Mesendoderm (in vitro differentiated cells): ENCODE measurements at regions not wholly inside any gene's neighbourhood (a gene's known extent, or its start where the extent isn't known, plus 50 kb on each side); places are given as distances from the start of the nearest gene placed in this dataset.

Experiments
- DNase-seq: peaks from one replicate; pipeline ENCODE4 v3.0.0; 2013
- H2AK5ac ChIP-seq: 2 replicates; pipeline ENCODE4 v1.6.1; 2013; ENCODE audit warnings: low read length, inconsistent platforms
- H2BK120ac ChIP-seq: 2 replicates; pipeline ENCODE4 v1.6.1; 2013; ENCODE audit warnings: low read depth, mild to moderate bottlenecking, low read length, moderate library complexity, mixed read lengths
- H2BK15ac ChIP-seq: replicated peaks from 2 replicates; pipeline ENCODE4 v1.6.1; 2013; ENCODE audit warnings: low read depth, mild to moderate bottlenecking, moderate library complexity
- H2BK5ac ChIP-seq: 2 replicates; pipeline ENCODE4 v1.6.1; 2013; ENCODE audit warnings: low read length, inconsistent platforms
- H3K18ac ChIP-seq: 2 replicates; pipeline ENCODE4 v1.6.1; 2013; ENCODE audit warnings: mild to moderate bottlenecking, low read length, mixed read lengths
- H3K23ac ChIP-seq: one replicate; pipeline ENCODE4 v1.6.1; 2013; ENCODE audit warnings: low read length
- H3K27ac ChIP-seq: 2 replicates; pipeline ENCODE4 v1.5.1; 2013; ENCODE audit warnings: low read depth, mild to moderate bottlenecking, inconsistent platforms, low read length, moderate library complexity
- H3K27me3 ChIP-seq: 2 replicates; pipeline ENCODE4 v1.6.1; 2013; ENCODE audit warnings: low read length, control low read depth, mild to moderate bottlenecking, inconsistent platforms; ENCODE audit not compliant: insufficient read depth, poor library complexity
- H3K36me3 ChIP-seq: 2 replicates; pipeline ENCODE4 v1.6.1; 2013; ENCODE audit warnings: low read length, inconsistent platforms; ENCODE audit not compliant: control insufficient read depth, insufficient read depth
- H3K4ac ChIP-seq: one replicate; pipeline ENCODE4 v1.6.1; 2013; ENCODE audit warnings: low read depth, mild to moderate bottlenecking, low read length, moderate library complexity
- H3K4me1 ChIP-seq: 2 replicates; pipeline ENCODE4 v1.6.1; 2013; ENCODE audit warnings: low read depth, low read length, inconsistent platforms; ENCODE audit not compliant: control insufficient read depth
- H3K4me2 ChIP-seq: 2 replicates; pipeline ENCODE4 v1.6.1; 2013; ENCODE audit warnings: low read length
- H3K4me3 ChIP-seq: 2 replicates; pipeline ENCODE4 v1.5.1; 2013; ENCODE audit warnings: mild to moderate bottlenecking, low read length
- H3K56ac ChIP-seq: one replicate; pipeline ENCODE4 v1.6.1; 2013; ENCODE audit warnings: low read length
- H3K79me1 ChIP-seq: 2 replicates; pipeline ENCODE4 v1.6.1; 2013; ENCODE audit warnings: low read length, inconsistent platforms
- H3K79me2 ChIP-seq: 2 replicates; pipeline ENCODE4 v1.6.1; 2013; ENCODE audit warnings: mild to moderate bottlenecking, low read length; ENCODE audit not compliant: control insufficient read depth, insufficient read depth
- H3K9ac ChIP-seq: 2 replicates; pipeline ENCODE4 v1.6.1; 2013; ENCODE audit warnings: low read length, inconsistent platforms
- H4K5ac ChIP-seq: one replicate; pipeline ENCODE4 v1.6.1; 2013; ENCODE audit warnings: low read length
- H4K8ac ChIP-seq: one replicate; pipeline ENCODE4 v1.6.1; 2013; ENCODE audit warnings: low read depth, mild to moderate bottlenecking, control low read depth, low read length, moderate library complexity
- WGBS: extraction: QIAGEN DNeasy Blood & Tissue Kit; methylation state at CpG from one replicate; pipeline ENCODE4 v1.1.7; 2013; ENCODE audit warnings: low lambda C conversion rate, missing lambda C conversion rate; ENCODE audit not compliant: insufficient coverage; ENCODE audit errors: extremely low coverage; 5-methylcytosine and 5-hydroxymethylcytosine counted together

DNA sequence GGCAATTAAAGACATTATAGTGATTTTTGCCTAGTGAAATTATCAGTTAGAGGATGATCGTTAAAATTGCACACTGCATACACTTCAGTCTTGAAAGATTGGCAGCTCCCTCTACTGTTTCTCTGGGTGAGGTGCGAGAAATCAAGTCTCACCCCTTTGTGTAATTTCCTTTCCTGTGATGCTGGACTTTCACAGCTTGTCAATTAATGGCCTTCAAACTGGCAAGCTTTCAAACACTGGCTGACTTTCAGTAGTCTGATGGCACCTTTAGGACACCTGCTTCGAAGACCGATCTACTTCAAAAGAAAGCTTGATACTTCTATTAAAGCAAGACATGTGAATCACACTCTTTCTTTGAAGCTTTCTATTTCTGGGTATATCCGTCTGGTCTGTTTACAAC is 706.7 kb upstream of the PTPRD start:
- Histone ChIP-seq H2AK5ac (no peak overlapping the region), H3K18ac (no peak overlapping the region), H2BK5ac (no peak overlapping the region), H2BK15ac (no peak overlapping the region), H3K27ac (no peak overlapping the region), H4K8ac (no peak overlapping the region), H2BK120ac (no peak overlapping the region), H3K56ac (no peak overlapping the region), H3K36me3 (no peaks in the 10 kb centered on the region), H3K4me2 (no peak overlapping the region), H3K4me1 (no peaks in the 10 kb centered on the region), H3K27me3 (no peaks in the 10 kb centered on the region), H3K23ac (no peak overlapping the region), H3K9ac (no peak overlapping the region), H3K79me1 (no peaks in the 10 kb centered on the region), H3K4me3 (no peak overlapping the region), H4K5ac (no peak overlapping the region), H3K79me2 (no peaks in the 10 kb centered on the region), H3K4ac (no peak overlapping the region)
- DNase-seq = peak; percentile 50
- no CpG with 5 or more reads among the region's 5 CpGs for WGBS

DNA sequence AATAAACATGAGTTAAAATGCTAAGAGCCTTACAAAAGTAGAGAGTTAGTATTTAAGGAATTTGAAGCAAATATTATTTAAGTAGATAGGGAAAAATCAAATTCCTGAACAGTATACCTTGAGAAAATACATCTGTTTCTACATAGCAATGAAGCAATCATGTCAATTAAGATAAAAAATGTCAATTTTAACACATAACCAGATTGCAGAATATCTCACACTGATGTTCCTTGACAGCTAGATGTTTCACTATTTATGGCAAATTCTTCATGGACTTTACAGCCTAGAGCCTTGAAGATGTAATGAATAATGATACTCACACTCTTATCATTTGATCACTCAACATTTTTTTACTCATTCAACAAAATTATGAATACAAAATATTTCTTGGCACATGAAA is 708.2 kb upstream of the PTPRD start:
- no peaks in the 10 kb centered on the region for H3K36me3 ChIP-seq
- H3K4ac ChIP-seq = no peak overlapping the region
- no peak overlapping the region for H3K18ac ChIP-seq
- H2BK5ac ChIP-seq = no peak overlapping the region
- H2AK5ac ChIP-seq = no peak overlapping the region
- no peak overlapping the region for H3K4me3 ChIP-seq
- no peak overlapping the region for H3K27ac ChIP-seq
- no peak overlapping the region for H2BK15ac ChIP-seq
- no peaks in the 10 kb centered on the region for H3K27me3 ChIP-seq
- no peaks in the 10 kb centered on the region for H3K4me1 ChIP-seq
- no peak overlapping the region for H3K9ac ChIP-seq
- H3K23ac ChIP-seq = no peak overlapping the region
- H3K4me2 ChIP-seq = no peak overlapping the region
- H4K8ac ChIP-seq = no peak overlapping the region
- H2BK120ac ChIP-seq = no peak overlapping the region
- DNase-seq = no peak
- no peaks in the 10 kb centered on the region for H3K79me2 ChIP-seq
- H3K79me1 ChIP-seq = no peaks in the 10 kb centered on the region
- no peak overlapping the region for H4K5ac ChIP-seq
- H3K56ac ChIP-seq = no peak overlapping the region

DNA sequence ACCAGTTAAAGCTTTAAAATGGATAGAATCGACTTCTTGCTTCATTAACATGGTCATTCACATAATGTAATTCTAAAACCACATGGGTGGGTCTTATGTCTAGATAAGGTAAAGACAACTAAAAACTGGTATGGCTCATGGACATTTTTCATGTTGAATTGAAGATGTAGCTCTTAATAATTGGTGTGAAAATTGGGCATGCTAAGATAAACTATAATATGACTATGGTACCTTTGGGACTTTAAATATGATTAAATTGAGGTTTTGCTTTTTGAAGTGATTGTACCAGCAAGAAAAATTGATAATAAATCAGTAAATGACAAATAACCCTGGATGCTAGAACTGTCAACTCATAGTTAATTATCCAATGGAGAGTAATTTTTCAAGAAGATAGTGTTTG is 710.7 kb upstream of the PTPRD start:
- Histone ChIP-seq H3K4ac (no peak overlapping the region), H3K79me1 (no peaks in the 10 kb centered on the region), H2BK120ac (no peak overlapping the region), H3K36me3 (no peaks in the 10 kb centered on the region), H3K27me3 (no peaks in the 10 kb centered on the region), H2AK5ac (no peak overlapping the region), H4K5ac (no peak overlapping the region), H3K23ac (no peak overlapping the region), H3K79me2 (no peaks in the 10 kb centered on the region), H3K27ac (no peak overlapping the region), H2BK15ac (no peak overlapping the region), H3K18ac (no peak overlapping the region), H4K8ac (no peak overlapping the region), H2BK5ac (no peak overlapping the region), H3K56ac (no peak overlapping the region), H3K9ac (no peak overlapping the region), H3K4me1 (no peaks in the 10 kb centered on the region), H3K4me2 (no peak overlapping the region), H3K4me3 (no peak overlapping the region)
- DNase-seq = no peak
- WGBS = no CpG with 5 or more reads among the region's 1 CpG

DNA sequence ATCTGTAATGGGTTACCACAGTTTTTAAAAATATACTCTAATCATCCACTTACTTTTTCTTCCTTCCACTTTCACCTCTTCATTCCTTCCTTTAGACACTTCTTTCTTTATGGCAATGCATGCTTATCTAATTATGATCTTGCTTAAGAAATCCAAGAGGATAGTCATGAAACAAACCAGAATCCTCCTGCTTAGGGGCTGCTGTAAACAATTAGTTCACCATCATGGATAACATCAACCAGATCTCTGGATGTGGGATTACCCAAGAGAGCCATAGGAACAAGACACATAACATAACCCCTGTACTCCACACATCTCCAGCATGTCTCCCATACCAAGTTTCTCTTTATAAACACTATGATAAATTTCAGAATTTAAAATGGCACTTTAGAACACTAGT is 713.4 kb upstream of the PTPRD start:
- H2BK5ac ChIP-seq = no peak overlapping the region
- no peaks in the 10 kb centered on the region for H3K36me3 ChIP-seq
- H3K27me3 ChIP-seq = no peaks in the 10 kb centered on the region
- no peaks in the 10 kb centered on the region for H3K79me2 ChIP-seq
- no peak for DNase-seq
- no peak overlapping the region for H3K9ac ChIP-seq
- H3K4me1 ChIP-seq = no peaks in the 10 kb centered on the region
- no peak overlapping the region for H4K8ac ChIP-seq
- no peak overlapping the region for H2BK15ac ChIP-seq
- H2AK5ac ChIP-seq = no peak overlapping the region
- no peak overlapping the region for H3K23ac ChIP-seq
- H2BK120ac ChIP-seq = no peak overlapping the region
- no peak overlapping the region for H4K5ac ChIP-seq
- H3K4ac ChIP-seq = no peak overlapping the region
- H3K56ac ChIP-seq = no peak overlapping the region
- H3K4me2 ChIP-seq = no peak overlapping the region
- H3K79me1 ChIP-seq = no peaks in the 10 kb centered on the region
- no peak overlapping the region for H3K18ac ChIP-seq
- no peak overlapping the region for H3K27ac ChIP-seq
- no peak overlapping the region for H3K4me3 ChIP-seq

DNA sequence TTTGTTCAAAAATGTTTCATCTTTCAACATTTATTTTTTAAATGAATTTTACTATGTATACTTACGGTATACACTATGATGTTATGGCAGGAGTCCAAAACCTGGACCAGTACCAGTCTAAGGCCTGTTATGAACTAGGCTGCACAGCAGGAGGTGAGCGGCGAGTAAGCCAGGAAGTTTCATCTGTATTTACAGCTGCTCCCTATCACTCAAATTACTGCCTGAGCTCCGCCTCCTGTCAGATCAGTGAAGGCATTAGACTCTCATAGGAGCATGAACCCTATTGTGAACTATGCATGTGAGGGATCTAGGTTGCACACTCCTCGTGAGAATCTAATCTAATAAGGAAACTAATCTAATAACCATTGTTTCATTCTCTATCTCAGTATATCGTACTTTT is 715.5 kb upstream of the PTPRD start:
- Histone ChIP-seq H2BK5ac (no peak overlapping the region), H4K5ac (no peak overlapping the region), H2BK120ac (no peak overlapping the region), H3K18ac (no peak overlapping the region), H3K79me1 (no peaks in the 10 kb centered on the region), H3K56ac (no peak overlapping the region), H3K4me3 (no peak overlapping the region), H3K36me3 (no peaks in the 10 kb centered on the region), H3K4me1 (no peaks in the 10 kb centered on the region), H3K4me2 (no peak overlapping the region), H2AK5ac (no peak overlapping the region), H3K4ac (no peak overlapping the region), H3K27ac (no peak overlapping the region), H3K9ac (no peak overlapping the region), H4K8ac (no peak overlapping the region), H3K23ac (no peak overlapping the region), H3K27me3 (no peaks in the 10 kb centered on the region), H3K79me2 (no peaks in the 10 kb centered on the region), H2BK15ac (no peak overlapping the region)
- DNase-seq = no peak
- no CpG with 5 or more reads among the region's 6 CpGs for WGBS

DNA sequence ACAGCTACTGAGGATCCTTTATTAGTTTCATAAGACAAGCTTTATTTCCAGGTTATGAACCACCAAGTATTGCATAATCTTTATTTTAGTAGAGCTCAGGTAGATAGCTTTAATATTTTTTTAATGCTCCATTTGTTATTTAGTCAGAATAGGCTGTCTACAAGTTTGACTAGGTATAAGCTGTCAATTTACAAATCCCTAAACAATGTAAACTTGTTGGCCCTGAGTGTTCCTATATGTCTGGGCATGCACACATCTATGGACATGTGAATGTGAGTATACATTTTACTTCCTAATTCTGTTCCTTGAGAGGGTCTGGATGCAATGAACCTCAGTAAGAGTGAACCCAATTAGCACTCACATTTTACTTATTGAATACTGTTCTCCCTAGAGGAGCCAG is 722.2 kb upstream of the PTPRD start:
- Histone ChIP-seq H3K27me3 (no peaks in the 10 kb centered on the region), H2BK5ac (no peak overlapping the region), H3K4me2 (no peak overlapping the region), H2BK15ac (no peak overlapping the region), H3K79me1 (no peaks in the 10 kb centered on the region), H2BK120ac (no peak overlapping the region), H3K9ac (no peak overlapping the region), H3K56ac (no peak overlapping the region), H4K8ac (no peak overlapping the region), H3K4ac (no peak overlapping the region), H3K4me3 (no peak overlapping the region), H3K79me2 (no peaks in the 10 kb centered on the region), H2AK5ac (no peak overlapping the region), H3K18ac (no peak overlapping the region), H3K23ac (no peak overlapping the region), H4K5ac (no peak overlapping the region), H3K4me1 (no peaks in the 10 kb centered on the region), H3K27ac (no peak overlapping the region), H3K36me3 (no peaks in the 10 kb centered on the region)
- DNase-seq = no peak
